GM12874 (cell line): ENCODE measurements at regions not wholly inside any gene's neighbourhood (a gene's known extent, or its start where the extent isn't known, plus 50 kb on each side); places are given as distances from the start of the nearest gene placed in this dataset.

Source experiments
- CTCF ChIP-seq: IDR thresholded peaks from 2 replicates; pipeline ENCODE4 v1.5.1; 2011; ENCODE audit warnings: low read depth, mild to moderate bottlenecking, control low read depth, low read length, moderate library complexity; ENCODE audit not compliant: insufficient read depth

DNA sequence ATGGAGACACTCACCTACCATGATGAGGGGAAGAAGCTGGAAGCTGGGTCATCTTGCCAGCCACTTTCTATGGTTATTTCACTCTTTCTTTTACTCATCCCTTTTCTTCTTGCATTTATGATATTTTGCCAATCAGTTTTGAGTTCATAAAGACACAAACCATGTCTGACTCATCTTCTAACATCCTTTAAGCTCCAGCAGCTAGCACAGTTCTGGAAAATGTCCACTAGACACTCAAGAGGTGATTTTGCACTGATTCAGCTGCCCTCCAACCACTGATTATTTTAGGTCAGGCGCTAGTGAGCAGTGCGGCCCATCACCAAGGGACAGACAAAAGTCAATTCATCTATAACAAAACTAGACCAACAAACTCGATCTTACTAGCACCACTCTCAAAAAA is 537.1 kb upstream of the ID2 start:
- TF ChIP-seq CTCF, result no peak

DNA sequence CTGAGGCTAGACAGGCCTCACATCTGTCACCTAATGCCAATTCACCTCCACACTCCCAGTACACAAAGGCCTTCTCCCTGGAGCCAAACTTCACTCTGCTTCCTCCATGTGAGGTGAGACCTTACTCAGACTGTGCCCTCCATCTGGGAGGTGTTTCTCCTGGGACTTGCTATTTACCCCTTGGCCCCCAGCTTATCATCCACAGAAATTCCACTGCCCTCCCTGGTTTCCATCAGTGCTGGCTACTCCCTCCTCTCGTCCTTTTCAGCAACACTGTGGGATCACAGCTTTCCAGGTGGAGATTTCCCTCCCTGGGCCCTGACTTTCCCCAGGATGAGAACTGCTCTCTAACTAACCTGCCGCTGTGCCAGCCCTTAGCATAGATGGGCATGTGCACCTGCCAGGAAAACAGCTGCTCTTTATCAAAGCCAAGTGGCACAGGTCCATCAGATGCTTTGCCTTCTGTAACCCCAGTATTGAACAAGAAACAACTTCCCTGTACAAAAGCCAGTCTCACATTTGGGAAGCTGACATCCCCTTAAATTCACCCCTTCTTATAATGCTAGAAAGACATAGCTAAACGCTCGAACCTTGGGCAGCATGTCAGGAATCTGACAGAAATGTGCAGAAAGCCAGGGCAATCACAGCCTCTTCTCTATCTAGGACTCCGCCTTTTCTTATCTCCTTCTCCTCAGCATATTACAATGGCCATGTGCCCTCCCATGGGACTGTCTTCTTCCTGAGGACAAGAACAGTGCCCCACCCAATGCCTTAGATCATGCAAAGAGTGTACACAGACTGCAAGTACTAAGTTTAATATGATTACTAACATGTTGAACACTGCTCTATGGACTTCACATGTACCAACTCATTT is 535.5 kb upstream of the ID2 start:
- TF ChIP-seq CTCF, result no peak

DNA sequence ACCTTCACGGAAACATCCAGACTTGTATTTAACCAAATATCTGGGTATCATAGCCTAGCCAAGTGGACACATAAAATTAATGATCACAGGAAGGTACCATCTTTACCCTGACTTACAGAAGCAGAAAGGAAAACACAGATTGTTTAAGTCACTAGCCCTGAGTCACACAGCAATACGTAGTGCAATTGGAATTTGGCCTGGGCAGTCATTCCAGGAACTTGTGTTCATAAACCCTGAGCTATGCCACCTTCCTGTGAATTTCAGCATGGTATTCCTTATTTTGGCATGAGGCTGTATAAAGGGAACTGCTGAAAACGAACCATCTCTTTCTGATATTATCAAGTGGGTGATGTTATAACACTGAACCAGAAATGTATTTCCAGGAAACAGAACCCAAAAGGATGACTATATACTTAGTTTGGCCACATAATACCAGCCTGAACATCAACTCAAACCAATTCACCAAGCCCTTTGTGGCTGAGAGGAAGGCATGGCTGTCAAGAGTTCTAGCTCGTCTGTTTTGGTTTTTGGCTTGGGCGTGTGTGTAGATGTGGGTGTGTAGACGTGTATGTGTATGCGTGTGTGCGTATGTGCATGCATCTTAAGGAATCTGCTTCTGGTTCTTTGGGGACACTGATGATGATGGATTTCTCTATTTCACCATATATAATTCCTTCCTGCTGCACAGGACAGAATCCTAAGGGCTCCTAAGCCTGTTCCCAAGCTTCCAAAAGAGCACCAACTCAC is 533.4 kb upstream of the ID2 start:
- no peak for TF ChIP-seq CTCF

GRCh38 chr2:8149007-8149405 is 532.9 kb upstream of the ID2 start:
- no peak for TF ChIP-seq CTCF

DNA sequence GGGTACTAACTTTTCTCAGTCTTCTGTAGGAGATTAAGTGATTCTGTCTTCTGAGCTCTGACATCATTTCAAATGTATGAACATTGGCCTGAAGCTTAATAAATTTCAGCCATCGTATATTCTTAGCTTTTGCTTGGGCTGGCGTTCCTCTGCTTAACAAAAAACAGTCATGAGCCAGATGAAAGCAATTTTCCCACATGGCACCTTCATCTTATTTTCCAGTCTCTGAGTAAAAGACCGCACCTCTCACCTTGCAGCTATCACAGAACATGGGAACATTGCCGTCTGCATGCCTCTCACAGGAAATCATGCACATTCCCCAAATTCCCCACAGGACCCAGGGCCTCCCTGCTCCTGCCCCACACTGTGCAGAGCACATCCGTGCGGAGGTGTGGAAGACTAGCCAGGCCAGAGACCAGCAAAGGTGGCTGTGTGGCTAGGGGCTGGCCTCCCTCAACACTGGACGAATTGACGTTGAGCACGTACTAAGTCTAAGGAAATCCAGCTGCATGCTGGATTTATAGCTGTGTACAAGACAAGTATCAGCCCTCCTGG is 531.8 kb upstream of the ID2 start:
- no peak for TF ChIP-seq CTCF

- no peak for TF ChIP-seq CTCF
Observed at GRCh38 chr2:8151888-8152287, 530.0 kb upstream of the ID2 start.

DNA sequence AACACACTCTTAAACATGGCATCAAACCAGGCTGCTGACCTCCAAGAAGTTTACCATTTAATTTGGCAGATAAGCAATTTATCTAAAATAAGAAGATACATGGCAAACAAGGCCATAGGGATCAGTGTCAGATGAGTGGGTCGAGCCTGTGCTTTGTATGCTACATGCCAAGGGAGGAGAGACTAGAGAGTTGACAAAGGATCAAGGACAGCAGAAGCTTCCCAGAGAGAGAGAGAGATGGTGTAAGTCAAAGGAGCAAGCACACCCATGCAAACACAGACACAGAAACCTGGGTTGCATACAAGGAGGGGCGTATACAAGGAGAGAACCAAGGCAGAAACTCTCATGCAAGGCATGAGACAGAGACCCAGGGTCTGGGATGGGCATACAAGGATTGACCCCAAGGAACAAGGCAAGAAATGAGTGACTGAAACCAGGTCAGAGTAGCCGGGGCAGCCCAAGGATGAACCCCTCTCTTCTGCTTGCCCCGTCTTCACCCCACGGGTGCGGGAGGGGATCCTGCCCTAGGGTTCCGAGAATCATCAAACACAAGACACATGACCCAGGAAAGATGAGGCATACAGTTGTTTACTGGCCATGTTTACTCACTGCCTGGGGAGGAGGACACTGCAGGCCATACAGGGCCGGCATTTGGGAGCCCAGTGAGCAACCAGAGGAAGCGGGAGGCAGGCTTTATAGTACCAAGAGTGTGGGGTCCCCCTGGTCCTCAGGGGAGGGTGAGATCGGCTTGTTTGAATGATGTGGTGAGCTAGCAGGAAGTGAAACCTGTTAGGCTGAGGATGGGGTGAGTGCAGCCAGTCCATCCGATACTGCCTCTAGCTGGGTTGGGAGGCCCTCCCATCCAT is 529.2 kb upstream of the ID2 start:
- TF ChIP-seq CTCF, result no peak
